Fibroblast of peridontal ligament (primary cell): ENCODE measurements at regions not wholly inside any gene's neighbourhood (a gene's known extent, or its start where the extent isn't known, plus 50 kb on each side); places are given as distances from the start of the nearest gene placed in this dataset.
"Not testable (repeated sequence)": the region's sequence is repeated elsewhere in the genome, so short reads cannot be mapped to it uniquely, and the experiment has no call there.

Experiments used
- DNase-seq: peaks from one replicate; pipeline ENCODE4 v3.0.0-alpha.2; 2010; ENCODE audit errors: extremely low read depth

DNA sequence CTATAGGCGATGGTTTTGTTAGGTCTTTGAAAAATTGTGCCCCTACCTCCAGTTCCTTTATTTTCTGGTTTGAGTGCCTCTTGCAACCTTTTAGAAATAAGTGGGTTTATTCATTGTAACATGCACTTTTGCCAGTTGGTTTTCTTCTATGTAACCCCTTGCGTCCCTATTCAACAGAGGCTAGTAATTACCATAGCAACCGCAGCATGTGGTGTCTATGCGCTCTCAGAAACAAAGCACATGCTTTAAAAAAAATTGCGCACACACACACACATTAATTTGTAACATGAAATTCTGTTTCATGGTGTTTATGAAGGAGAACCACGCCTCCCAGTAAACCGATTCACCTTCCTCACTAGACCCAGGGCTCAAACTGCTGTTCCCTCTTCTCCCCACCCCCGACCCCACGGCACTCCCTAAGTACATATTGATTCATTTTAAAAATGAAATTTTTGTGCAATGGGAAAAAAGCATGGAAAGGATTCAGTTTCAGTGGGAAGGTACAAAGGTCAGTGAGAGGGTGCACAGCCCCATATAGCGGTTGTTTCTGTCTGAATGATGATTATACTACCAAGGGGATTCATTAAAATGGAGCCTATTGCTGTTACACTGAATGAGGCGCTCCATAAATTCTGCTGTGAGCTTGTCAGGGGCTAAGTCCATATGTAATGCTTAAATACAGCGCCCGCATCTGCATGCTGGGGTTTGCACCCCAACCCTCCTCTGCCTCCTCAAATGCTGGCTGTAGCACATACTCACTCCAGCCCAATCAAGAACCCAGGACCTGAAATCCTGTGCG, 206.9 kb downstream of the ICOS start:
- DNase-seq, result no peak

- no peak for DNase-seq
Observed at GRCh38 chr2:204144492-204144891, 207.9 kb downstream of the ICOS start.

- DNase-seq, result peak; percentile 78
Observed at GRCh38 chr2:204145263-204145751, 208.7 kb downstream of the ICOS start.

DNA sequence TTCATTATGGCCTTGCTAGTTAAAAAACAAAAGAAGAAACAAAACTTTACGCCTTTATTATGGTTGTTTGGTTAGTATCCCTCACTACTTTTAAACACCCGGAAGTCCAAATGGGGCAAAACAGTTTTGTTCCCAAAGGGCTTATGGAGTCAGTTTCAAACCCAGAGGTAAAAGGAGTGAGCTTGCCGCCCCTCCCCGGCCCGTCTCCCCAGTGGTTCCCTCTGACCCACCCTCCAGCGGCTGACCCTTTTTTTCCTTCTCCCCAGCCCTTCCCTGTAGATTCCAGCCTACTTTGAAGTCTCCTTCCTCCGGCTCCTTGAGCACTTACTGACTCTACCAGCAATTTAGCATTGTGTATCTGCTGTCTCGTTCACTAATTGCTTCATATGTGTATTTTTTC, 209.2 kb downstream of the ICOS start:
- no peak for DNase-seq

GRCh38 chr2:204147040-204147439, 210.5 kb downstream of the ICOS start:
- not testable (repeated sequence) for DNase-seq

GRCh38 chr2:204150721-204151120, 214.2 kb downstream of the ICOS start:
- no peak for DNase-seq

DNA sequence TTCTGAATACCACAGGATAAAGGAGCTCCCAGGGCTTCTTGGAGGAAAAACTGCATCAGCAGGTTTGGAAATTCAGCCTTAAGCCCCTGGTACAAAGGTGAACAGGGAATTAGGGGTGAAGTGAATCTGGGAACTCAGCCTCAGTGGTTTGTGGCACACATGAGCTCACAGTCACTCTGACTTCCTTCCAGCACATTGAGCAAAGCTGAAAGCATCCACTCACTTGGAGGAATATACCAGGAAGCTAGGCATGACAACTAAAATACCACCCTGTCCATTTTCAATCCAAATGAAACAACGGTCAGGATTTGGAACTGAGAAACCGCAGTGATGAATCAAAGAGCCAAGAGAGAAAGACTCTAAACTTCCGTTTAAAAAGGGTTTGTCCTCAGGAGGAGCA, 216.1 kb downstream of the ICOS start:
- no peak for DNase-seq

- DNase-seq, result no peak
Observed at GRCh38 chr2:204154863-204155262, 218.3 kb downstream of the ICOS start.

- DNase-seq, result no peak
Observed at GRCh38 chr2:204156456-204156855, 219.9 kb downstream of the ICOS start.

GRCh38 chr2:204157684-204158083, 221.1 kb downstream of the ICOS start:
- DNase-seq, result no peak

DNA sequence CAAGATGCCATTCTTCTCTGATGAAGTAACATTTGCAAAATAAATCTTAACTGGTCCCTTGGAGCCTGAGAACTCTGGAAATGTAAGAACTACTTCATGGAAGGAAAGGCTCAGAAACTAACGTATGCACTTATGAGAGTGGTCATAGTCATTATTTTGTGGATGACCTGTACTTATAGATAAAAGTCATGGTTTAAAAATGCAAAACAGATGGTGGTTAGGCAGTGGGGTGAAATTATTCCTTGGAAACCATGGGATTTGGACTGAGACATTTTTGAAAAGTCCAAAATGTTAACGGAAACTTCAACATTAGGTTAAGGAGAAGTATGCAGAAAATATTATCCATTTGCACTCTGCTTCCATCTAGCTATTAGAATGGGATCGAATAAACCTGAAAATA, 223.0 kb downstream of the ICOS start:
- DNase-seq, result no peak

DNA sequence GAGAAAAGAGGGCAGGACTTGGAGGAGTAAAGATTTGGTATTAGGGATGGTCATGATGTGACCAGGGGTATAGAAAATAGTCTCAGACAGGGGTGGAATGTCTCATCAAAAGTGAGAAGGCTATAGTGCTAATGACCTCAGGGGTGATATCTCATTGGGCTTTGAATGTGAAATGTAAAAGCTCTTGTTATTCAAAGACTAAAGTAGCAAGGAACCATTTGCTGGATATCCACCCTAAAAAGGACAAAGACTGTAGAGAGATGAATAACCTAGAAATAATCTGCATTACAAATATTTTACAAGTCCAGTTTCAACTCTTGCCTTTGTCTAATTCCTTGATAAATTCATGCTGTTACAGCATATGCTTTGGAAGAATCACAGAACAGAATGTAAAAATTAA, 224.4 kb downstream of the ICOS start:
- no peak for DNase-seq

DNA sequence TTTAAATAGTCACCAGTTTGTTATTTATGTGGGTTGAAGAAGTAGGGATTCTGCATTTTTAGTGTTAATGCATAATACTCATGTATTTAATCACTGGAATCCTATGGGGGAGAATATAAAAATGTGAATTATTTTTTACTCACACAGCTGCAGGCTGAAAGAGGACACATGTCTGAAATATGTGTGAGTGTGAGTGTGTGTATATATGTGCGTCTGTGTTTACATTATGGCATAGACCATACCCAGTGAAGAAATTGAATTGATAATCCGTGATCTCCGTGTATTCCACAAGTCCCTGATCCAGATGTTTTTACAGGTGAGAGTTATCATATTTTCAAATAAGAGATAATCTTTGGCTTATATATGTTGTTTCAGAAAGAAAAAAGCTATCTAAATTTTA, 225.3 kb downstream of the ICOS start:
- no peak for DNase-seq

- DNase-seq, result no peak
Observed at GRCh38 chr2:204166961-204167360, 230.4 kb downstream of the ICOS start.

GRCh38 chr2:204167670-204168069, 231.1 kb downstream of the ICOS start:
- DNase-seq, result not testable (repeated sequence)

DNA sequence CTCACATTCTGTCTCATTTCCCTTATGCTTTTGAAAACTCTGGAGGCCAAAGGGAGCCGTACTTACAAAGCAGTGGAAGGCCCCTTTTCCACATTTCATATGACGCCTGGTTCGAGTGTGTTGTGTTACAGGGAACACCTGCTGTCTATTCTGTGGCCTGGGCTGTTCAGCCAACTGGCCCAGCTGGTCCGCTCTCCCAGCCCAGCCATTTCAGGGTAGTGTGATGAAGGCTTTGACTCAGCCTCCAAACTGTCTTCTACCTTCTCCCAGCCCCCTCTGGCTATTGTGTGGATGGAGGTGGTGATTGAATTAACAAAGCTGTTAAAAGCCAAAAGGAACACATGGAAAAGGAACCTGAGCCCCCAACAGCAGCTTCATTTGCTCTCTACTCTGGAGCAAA, 233.8 kb downstream of the ICOS start:
- no peak for DNase-seq

DNA sequence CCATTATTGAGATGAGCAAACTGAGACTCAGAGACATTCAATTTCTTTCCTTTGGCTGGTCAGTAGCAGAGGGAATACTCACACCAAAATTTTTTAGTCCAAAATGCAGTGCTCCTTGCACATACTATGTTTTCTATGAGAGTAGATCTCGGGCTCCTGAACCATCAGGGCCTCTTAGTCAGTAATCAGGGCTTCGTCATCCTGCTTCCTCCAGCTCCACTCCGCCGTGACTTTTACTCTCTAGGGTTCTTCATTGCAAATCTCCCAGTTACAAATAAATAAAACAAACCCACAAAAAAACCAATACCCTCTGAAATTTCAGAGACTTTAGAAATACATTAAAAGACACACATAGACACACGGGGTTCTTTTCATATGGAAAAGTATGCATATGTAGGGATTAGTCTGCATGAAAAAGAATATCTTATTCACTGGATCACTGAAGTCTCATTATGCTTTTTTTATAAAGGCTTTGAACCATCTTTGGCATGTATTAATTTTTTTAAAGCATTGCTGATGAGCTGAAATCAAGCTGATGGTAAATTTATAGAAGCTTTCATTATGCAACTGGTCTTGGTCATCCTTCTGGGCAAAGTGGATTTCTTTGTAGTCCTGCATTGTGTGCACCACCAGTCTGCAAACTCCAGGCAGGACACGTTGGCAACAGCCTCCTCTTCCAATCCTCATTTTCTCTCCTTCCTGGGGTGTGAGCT, 235.0 kb downstream of the ICOS start:
- no peak for DNase-seq

- no peak for DNase-seq
Observed at GRCh38 chr2:204172145-204172600, 235.6 kb downstream of the ICOS start.

GRCh38 chr2:204174034-204174433, 237.5 kb downstream of the ICOS start:
- no peak for DNase-seq

GRCh38 chr2:204175552-204176271, 239.1 kb downstream of the ICOS start:
- DNase-seq, result peak; percentile 39

DNA sequence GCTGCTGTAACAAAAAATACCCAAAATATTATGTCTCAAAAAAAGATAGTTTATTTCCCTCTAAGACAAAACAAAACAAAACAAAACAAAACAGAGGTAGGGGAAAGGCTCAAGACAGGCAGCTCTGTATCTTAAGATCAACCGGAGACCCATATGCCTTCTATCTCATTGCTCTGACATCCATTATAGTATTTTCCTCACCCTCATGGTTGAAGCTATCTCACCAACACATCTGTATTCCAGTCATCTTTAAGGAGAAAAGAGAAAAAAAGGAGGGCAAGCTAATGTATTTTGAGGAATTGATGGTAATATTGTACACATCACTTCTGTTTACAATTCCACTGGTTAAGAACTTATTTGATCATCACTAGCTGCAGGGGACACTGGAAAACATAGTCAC, 239.7 kb downstream of the ICOS start:
- no peak for DNase-seq

DNA sequence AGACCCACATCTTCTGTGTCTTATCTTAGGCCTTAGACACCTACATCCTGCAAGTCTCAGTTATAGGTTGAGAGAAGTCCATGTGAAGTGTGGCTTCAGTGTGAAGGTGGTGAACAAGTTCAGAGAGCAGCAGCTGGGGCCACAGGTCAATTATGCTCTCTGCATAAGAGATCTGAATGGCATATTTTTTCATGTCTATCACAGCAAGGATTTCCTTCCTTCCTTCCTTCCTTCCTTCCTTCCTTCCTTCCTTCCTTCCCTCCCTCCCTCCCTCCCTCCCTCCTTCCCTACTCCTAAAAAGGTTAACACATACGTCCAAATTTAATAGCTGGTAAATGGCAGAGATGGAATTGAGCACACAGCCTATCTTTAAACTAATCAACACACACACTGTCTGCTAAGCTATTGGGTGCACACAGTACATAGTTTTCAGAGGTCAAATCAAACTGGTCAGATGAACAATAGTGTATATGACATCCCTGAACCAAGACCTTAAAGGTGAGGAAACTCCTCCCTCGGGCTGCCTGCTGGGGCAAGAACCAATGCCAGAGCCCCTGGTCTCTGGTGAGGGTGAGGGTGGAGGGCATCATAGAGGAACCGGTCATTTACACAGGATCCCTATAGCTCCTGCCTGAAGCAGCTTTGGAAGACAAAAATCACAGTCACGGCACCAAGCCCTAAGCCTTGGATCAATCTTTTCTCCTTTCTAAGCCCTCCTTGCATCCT, 240.9 kb downstream of the ICOS start:
- no peak for DNase-seq
